IMR-90 (cell line): ENCODE measurements at regions not wholly inside any gene's neighbourhood (a gene's known extent, or its start where the extent isn't known, plus 50 kb on each side); places are given as distances from the start of the nearest gene placed in this dataset. TPM values are rescaled to one million over a fixed set of nuclear protein-coding genes. Genes with fewer than 3 reads are reported as not detected.

Source experiments
- microRNA-seq, 2 experiments: library from miRNA; stranded (forward) in 1 of 2; unstranded in 1 of 2; fragments of 10-50 nt in 1 of 2; fragments of <30 nt in 1 of 2; gene quantifications in 1 of 2; microRNA quantifications in 1 of 2; one replicate each; pipeline versions ENCODE3 to v1.1.0; 2013 to 2020; ENCODE audit not compliant: insufficient read depth in 1 of 2, insufficient read length in 1 of 2, unreplicated experiment in 1 of 2
- small RNA-seq, 5 experiments: library from RNA; depleted of rRNA; stranded (forward); fragments of <200 nt; gene quantifications; one replicate each; pipeline ENCODE3, GENCODE V24; 2012

Small RNAs in the stretch of these regions (microRNA-seq; reads per million reads assigned to microRNA genes)
- gene MIR125B2 (ENCODE audit: insufficient read depth in 1 of 2, insufficient read length in 1 of 2, unreplicated experiment in 1 of 2) = 59.2 to 121 reads per million in 2 experiments
- 49.6 to 819 reads per million in 2 experiments for gene MIR99A (ENCODE audit: insufficient read depth in 1 of 2, insufficient read length in 1 of 2, unreplicated experiment in 1 of 2)
- gene MIRLET7C (ENCODE audit: insufficient read depth in 1 of 2, insufficient read length in 1 of 2, unreplicated experiment in 1 of 2) = 161 to 2,598 reads per million in 2 experiments
- not detected for gene RNU1-98P (ENCODE audit: insufficient read depth, insufficient read length)
- gene RNU6-113P (ENCODE audit: insufficient read depth, insufficient read length) = not detected
- gene RNU6-426P (ENCODE audit: insufficient read depth, insufficient read length) = not detected
- not detected for gene SNORD74B (ENCODE audit: insufficient read depth, insufficient read length)

Small RNAs in the stretch of these regions (small RNA-seq; reads per million reads assigned to genes)
- gene MIR125B2 = 0.18 to 50.6 (median 7.9) reads per million in 5 experiments
- gene MIR99A = 9.3 to 1,547 (median 1,142) reads per million in 5 experiments
- gene MIRLET7C = 3.1 to 383 (median 65.7) reads per million in 5 experiments
- 0 to 3.0 (median 0.21) reads per million in 5 experiments for gene RNU1-98P
- gene RNU6-113P = 0 reads per million in 5 experiments
- 0 reads per million in 5 experiments for gene RNU6-426P
- gene SNORD74B = 0 reads per million in 5 experiments
